Neutrophil (primary cell): ENCODE measurements at regions not wholly inside any gene's neighbourhood (a gene's known extent, or its start where the extent isn't known, plus 50 kb on each side); places are given as distances from the start of the nearest gene placed in this dataset.

ENCODE experiments used
- H3K27ac ChIP-seq: fragments of 200-600 bp; sonication (generic); 2 replicates; pipeline ENCODE4 v1.5.1; 2016; ENCODE audit warnings: mild to moderate bottlenecking, moderate library complexity
- H3K27me3 ChIP-seq: fragments of 200-600 bp; sonication (generic); 2 replicates; pipeline ENCODE4 v1.6.0; 2016; ENCODE audit warnings: mild to moderate bottlenecking
- H3K36me3 ChIP-seq: fragments of 200-600 bp; sonication (generic); 2 replicates; pipeline ENCODE4 v1.5.1; 2017
- H3K4me1 ChIP-seq, 2 experiments: fragments of 200-600 bp in 1 of 2; sonication (generic) in 1 of 2; 1 replicate in 1 of 2; 2 replicates in 1 of 2; pipeline versions ENCODE4 v1.5.1 to v1.6.1; 2013 to 2016; ENCODE audit warnings: low read depth in 1 of 2, low read length in 1 of 2, mild to moderate bottlenecking in 1 of 2, moderate library complexity in 1 of 2; ENCODE audit not compliant: control insufficient read depth in 1 of 2, insufficient read depth in 1 of 2
- H3K4me3 ChIP-seq, 2 experiments: fragments of 200-600 bp in 1 of 2; sonication (generic) in 1 of 2; 1 replicate in 1 of 2; 2 replicates in 1 of 2; pipeline ENCODE4 v1.5.1; 2013 to 2016; ENCODE audit warnings: low read depth in 1 of 2, low read length in 1 of 2, mild to moderate bottlenecking in 1 of 2, moderate library complexity in 1 of 2
- H3K9me3 ChIP-seq: fragments of 200-600 bp; sonication (generic); 2 replicates; pipeline ENCODE4 v1.5.1; 2016
- CTCF ChIP-seq: fragments of 200-600 bp; sonication (generic); IDR thresholded peaks from 2 replicates; pipeline ENCODE4 v1.5.1; 2016; ENCODE audit warnings: antibody characterized with exemption

- TF ChIP-seq CTCF: no peak
- Histone ChIP-seq H3K4me3 (no peak overlapping the region), H3K9me3 (no peaks in the 10 kb centered on the region), H3K36me3 (no peaks in the 10 kb centered on the region), H3K4me1 (no peaks in the 10 kb centered on the region), H3K27me3 (no peaks in the 10 kb centered on the region), H3K27ac (no peak overlapping the region)
Measured at GRCh38 chr4:117831060-117831683, 203.1 kb upstream of the NDST3 start.

GRCh38 chr4:117835566-117835965 is 198.7 kb upstream of the NDST3 start:
- Histone ChIP-seq H3K27ac (no peak overlapping the region), H3K4me1 (no peaks in the 10 kb centered on the region), H3K9me3 (no peaks in the 10 kb centered on the region), H3K27me3 (no peaks in the 10 kb centered on the region), H3K4me3 (no peak overlapping the region), H3K36me3 (no peaks in the 10 kb centered on the region)
- TF ChIP-seq CTCF: no peak

- no peak for TF ChIP-seq CTCF
Measured at GRCh38 chr4:117844594-117844993, 189.7 kb upstream of the NDST3 start.

DNA sequence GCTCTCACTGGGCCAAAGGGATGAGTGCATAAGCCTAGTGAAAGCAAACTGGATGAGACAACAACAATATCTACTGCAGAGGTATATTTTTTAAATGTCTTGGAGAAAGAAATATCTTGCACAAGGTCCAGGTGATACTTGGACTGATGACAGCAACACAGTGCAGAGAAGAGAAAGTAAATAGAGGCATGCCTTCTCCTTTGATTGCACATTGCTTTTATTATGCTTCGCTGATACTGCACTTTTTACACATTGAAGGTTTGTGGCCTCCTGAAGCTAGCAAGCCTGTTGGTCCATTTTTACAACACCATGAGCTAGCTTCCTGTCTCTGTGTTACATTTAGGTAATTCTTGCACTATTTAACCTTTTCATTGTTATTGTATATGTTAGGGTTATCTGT is 189.0 kb upstream of the NDST3 start:
- H3K36me3 ChIP-seq: no peaks in the 10 kb centered on the region
- H3K9me3 ChIP-seq: no peaks in the 10 kb centered on the region
- H3K27me3 ChIP-seq: no peaks in the 10 kb centered on the region
- no peak overlapping the region for H3K27ac ChIP-seq
- no peak overlapping the region for H3K4me3 ChIP-seq
- H3K4me1 ChIP-seq: no peaks in the 10 kb centered on the region
- TF ChIP-seq CTCF: no peak

More at GRCh38 chr4:117844594-117844993, 189.7 kb upstream of the NDST3 start:
- no peak overlapping the region for H3K27ac ChIP-seq
- H3K4me3 ChIP-seq: no peak overlapping the region
- no peaks in the 10 kb centered on the region for H3K27me3 ChIP-seq
- H3K9me3 ChIP-seq: no peaks in the 10 kb centered on the region
- H3K4me1 ChIP-seq: no peaks in the 10 kb centered on the region
- H3K36me3 ChIP-seq: no peaks in the 10 kb centered on the region

GRCh38 chr4:117847849-117848248 is 186.4 kb upstream of the NDST3 start:
- Histone ChIP-seq H3K27ac (no peak overlapping the region), H3K4me3 (no peak overlapping the region), H3K4me1 (no peaks in the 10 kb centered on the region), H3K27me3 (no peaks in the 10 kb centered on the region), H3K9me3 (no peaks in the 10 kb centered on the region), H3K36me3 (no peaks in the 10 kb centered on the region)
- TF ChIP-seq CTCF: no peak

GRCh38 chr4:117868201-117868600 is 166.1 kb upstream of the NDST3 start:
- Histone ChIP-seq H3K27ac (no peak overlapping the region), H3K9me3 (no peaks in the 10 kb centered on the region), H3K36me3 (no peaks in the 10 kb centered on the region), H3K27me3 (no peaks in the 10 kb centered on the region), H3K4me1 (no peaks in the 10 kb centered on the region), H3K4me3 (no peak overlapping the region)
- TF ChIP-seq CTCF: no peak
